Endodermal cell (in vitro differentiated cells): ENCODE measurements at regions not wholly inside any gene's neighbourhood (a gene's known extent, or its start where the extent isn't known, plus 50 kb on each side); places are given as distances from the start of the nearest gene placed in this dataset.

ENCODE experiments used
- DNase-seq: peaks from one replicate; pipeline ENCODE4 v3.0.0-alpha.2; 2017
- H3K27ac ChIP-seq: 2 replicates; pipeline ENCODE4 v1.5.1; 2013; ENCODE audit warnings: mild to moderate bottlenecking, low read depth, low read length, moderate library complexity
- H3K27me3 ChIP-seq: 2 replicates; pipeline ENCODE4 v1.6.1; 2013; ENCODE audit warnings: mild to moderate bottlenecking, low read length, moderate library complexity; ENCODE audit not compliant: insufficient read depth, control insufficient read depth, poor library complexity, severe bottlenecking
- H3K36me3 ChIP-seq: 2 replicates; pipeline ENCODE4 v1.7.0; 2013; ENCODE audit warnings: mild to moderate bottlenecking, low read length, moderate library complexity; ENCODE audit not compliant: control insufficient read depth, insufficient read depth
- H3K4me1 ChIP-seq: one replicate; pipeline ENCODE4 v1.7.0; 2013; ENCODE audit warnings: low read length; ENCODE audit not compliant: control insufficient read depth, insufficient read depth
- H3K4me3 ChIP-seq: 2 replicates; pipeline ENCODE4 v1.5.1; 2013; ENCODE audit warnings: mild to moderate bottlenecking, low read length, moderate library complexity
- H3K9ac ChIP-seq: 2 replicates; pipeline ENCODE4 v1.6.1; 2013; ENCODE audit warnings: mild to moderate bottlenecking, low read length, moderate library complexity; ENCODE audit not compliant: poor library complexity, severe bottlenecking; ENCODE audit errors: extremely low read depth
- H3K9me3 ChIP-seq: 2 replicates; pipeline ENCODE4 v1.6.1; 2013; ENCODE audit warnings: mild to moderate bottlenecking, low read length, moderate library complexity; ENCODE audit not compliant: control insufficient read depth
- H3K27ac Mint-ChIP-seq: 2 replicates; pipeline ENCODE4 v1.8.0; 2020; ENCODE audit warnings: mixed read lengths
- H3K27me3 Mint-ChIP-seq: 2 replicates; pipeline ENCODE4 v1.8.0; 2021; ENCODE audit warnings: mild to moderate bottlenecking, mixed read lengths; ENCODE audit not compliant: insufficient read depth
- H3K36me3 Mint-ChIP-seq: 2 replicates; pipeline ENCODE4 v1.8.0; 2020; ENCODE audit warnings: low read depth, mixed read lengths
- H3K4me1 Mint-ChIP-seq: 2 replicates; pipeline ENCODE4 v1.8.0; 2020; ENCODE audit warnings: mixed read lengths
- H3K4me3 Mint-ChIP-seq: 2 replicates; pipeline ENCODE4 v1.8.0; 2020; ENCODE audit warnings: mild to moderate bottlenecking, moderate library complexity, mixed read lengths
- H3K9me3 Mint-ChIP-seq: 2 replicates; pipeline ENCODE4 v1.8.0; 2020; ENCODE audit warnings: mild to moderate bottlenecking, mixed read lengths
- WGBS, 2 experiments: methylation state at CpG; one replicate each; pipeline versions ENCODE4 v1.1.5 to v1.1.7; 2013; ENCODE audit warnings: missing lambda C conversion rate in 2 of 2, mixed read lengths in 1 of 2; ENCODE audit not compliant: insufficient coverage in 1 of 2, insufficient read length in 1 of 2; 5-methylcytosine and 5-hydroxymethylcytosine counted together
- TF ChIP-seq, protein P1 (sequence below): fragments of 200-600 bp; sonication (generic); conservative IDR thresholded peaks from 2 replicates; pipeline ENCODE4 v1.5.0; 2021; ENCODE audit warnings: antibody characterized with exemption, mild to moderate bottlenecking

DNA sequence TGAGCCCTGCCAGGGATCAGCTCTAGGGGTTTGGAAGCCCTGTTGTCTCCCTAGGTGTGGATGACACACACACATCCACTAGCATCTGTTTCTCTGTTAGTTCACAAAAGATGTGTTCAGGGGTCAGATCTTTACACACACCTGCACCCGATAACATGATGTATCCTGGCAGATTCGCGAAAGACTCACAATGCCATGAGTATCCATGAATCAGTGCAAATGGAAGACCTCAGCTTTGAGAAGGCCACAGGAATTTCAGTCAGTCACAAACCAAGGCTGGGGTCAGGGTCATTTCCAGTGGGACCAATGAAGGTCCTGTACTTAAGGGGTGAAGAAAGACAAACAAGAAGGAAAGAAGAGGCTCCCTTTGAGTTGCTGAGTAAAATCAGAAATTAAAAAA is 898.2 kb downstream of the UQCRFS1 start:
- Mint-ChIP-seq H3K27ac (no peak overlapping the region), H3K36me3 (no peaks in the 10 kb centered on the region), H3K4me3 (no peak overlapping the region), H3K4me1 (peaks cover 41% of the 10 kb centered on the region), H3K27me3 (no peaks in the 10 kb centered on the region), H3K9me3 (no peaks in the 10 kb centered on the region)
- DNase-seq = no peak
- no peak overlapping the region for H3K4me3 ChIP-seq
- H3K4me1 ChIP-seq = no peaks in the 10 kb centered on the region
- 93 to 100% methylated on average over 3 of the region's 3 CpGs for WGBS, 2 experiments
- no peaks in the 10 kb centered on the region for H3K27me3 ChIP-seq
- H3K9ac ChIP-seq = no peak overlapping the region
- TF ChIP-seq, protein P1, sequence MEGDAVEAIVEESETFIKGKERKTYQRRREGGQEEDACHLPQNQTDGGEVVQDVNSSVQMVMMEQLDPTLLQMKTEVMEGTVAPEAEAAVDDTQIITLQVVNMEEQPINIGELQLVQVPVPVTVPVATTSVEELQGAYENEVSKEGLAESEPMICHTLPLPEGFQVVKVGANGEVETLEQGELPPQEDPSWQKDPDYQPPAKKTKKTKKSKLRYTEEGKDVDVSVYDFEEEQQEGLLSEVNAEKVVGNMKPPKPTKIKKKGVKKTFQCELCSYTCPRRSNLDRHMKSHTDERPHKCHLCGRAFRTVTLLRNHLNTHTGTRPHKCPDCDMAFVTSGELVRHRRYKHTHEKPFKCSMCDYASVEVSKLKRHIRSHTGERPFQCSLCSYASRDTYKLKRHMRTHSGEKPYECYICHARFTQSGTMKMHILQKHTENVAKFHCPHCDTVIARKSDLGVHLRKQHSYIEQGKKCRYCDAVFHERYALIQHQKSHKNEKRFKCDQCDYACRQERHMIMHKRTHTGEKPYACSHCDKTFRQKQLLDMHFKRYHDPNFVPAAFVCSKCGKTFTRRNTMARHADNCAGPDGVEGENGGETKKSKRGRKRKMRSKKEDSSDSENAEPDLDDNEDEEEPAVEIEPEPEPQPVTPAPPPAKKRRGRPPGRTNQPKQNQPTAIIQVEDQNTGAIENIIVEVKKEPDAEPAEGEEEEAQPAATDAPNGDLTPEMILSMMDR = no peak
- H3K36me3 ChIP-seq = no peaks in the 10 kb centered on the region
- H3K27ac ChIP-seq = no peak overlapping the region
- no peaks in the 10 kb centered on the region for H3K9me3 ChIP-seq

DNA sequence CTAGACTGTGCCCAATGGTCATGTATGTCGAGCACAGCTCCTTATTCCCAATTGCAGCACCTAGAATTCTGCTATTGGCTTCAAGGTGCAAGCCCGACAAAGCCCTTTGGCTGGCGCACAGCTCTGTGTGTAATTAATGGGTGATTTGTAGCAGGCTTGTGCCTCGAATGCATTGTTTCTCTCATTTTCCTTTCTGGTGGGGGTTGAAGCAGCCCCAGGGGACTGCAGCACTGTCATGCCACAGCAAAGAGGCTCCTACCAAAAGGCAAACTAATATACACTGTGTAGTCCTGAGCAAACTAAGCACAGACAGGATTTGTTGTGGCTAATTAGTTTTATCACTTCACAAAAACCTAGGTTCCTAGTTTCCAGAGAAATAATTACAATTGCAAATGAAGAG is 898.7 kb downstream of the UQCRFS1 start:
- WGBS, 2 experiments = 83% methylated on average over 4 of the region's 4 CpGs; no CpG with 5 or more reads in 1 of the 2 experiments
- DNase-seq = no peak
- no peak overlapping the region for H3K9ac ChIP-seq
- TF ChIP-seq, protein P1 = no peak
- H3K4me3 Mint-ChIP-seq = no peak overlapping the region
- no peaks in the 10 kb centered on the region for H3K27me3 Mint-ChIP-seq
- H3K4me1 ChIP-seq = no peaks in the 10 kb centered on the region
- H3K27ac ChIP-seq = no peak overlapping the region
- H3K9me3 ChIP-seq = no peaks in the 10 kb centered on the region
- no peaks in the 10 kb centered on the region for H3K36me3 Mint-ChIP-seq
- H3K4me3 ChIP-seq = no peak overlapping the region
- H3K27me3 ChIP-seq = no peaks in the 10 kb centered on the region
- peaks cover 36% of the 10 kb centered on the region for H3K4me1 Mint-ChIP-seq
- H3K27ac Mint-ChIP-seq = no peak overlapping the region
- no peaks in the 10 kb centered on the region for H3K36me3 ChIP-seq
- no peaks in the 10 kb centered on the region for H3K9me3 Mint-ChIP-seq

DNA sequence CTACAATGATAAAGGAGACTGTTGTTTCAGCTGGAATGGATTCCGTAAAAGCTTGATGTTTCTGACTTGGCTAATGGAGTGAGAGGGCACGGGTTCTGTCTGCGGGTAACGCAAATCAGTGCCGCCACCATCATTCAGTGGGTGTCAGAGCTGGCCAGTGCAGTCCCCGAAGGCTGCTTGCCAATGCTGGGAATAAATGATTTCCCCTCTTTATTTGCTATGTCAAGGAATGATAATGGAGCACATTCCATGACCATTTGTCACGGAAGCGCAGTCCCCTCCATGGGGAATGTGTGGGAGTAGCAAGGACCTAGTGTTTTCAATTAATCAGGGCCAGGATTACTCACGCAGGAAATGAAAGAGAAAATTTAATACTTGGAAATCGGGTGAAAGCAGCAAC is 899.3 kb downstream of the UQCRFS1 start:
- Histone ChIP-seq H3K27me3 (no peaks in the 10 kb centered on the region), H3K27ac (peak overlapping the region; percentile 25), H3K9ac (no peak overlapping the region), H3K4me1 (no peaks in the 10 kb centered on the region), H3K9me3 (no peaks in the 10 kb centered on the region), H3K4me3 (no peak overlapping the region), H3K36me3 (no peaks in the 10 kb centered on the region)
- Mint-ChIP-seq H3K4me1 (peaks cover 31% of the 10 kb centered on the region), H3K9me3 (no peaks in the 10 kb centered on the region), H3K27ac (no peak overlapping the region), H3K27me3 (no peaks in the 10 kb centered on the region), H3K36me3 (no peaks in the 10 kb centered on the region), H3K4me3 (no peak overlapping the region)
- TF ChIP-seq, protein P1 = no peak
- no peak for DNase-seq
- 83 to 94% methylated on average over 8 to 10 of the region's 10 CpGs for WGBS, 2 experiments
